ENCODE measurements at regions not wholly inside any gene's neighbourhood (a gene's known extent, or its start where the extent isn't known, plus 50 kb on each side); places are given as distances from the start of the nearest gene placed in this dataset.
A peak's percentile ranks its signal among the peaks of the same experiment; 100 is the strongest.

GRCh38 chr6:3965071-3965718 is 113.7 kb downstream of the FAM217A start (continued):
- TF ChIP-seq, protein P1, sequence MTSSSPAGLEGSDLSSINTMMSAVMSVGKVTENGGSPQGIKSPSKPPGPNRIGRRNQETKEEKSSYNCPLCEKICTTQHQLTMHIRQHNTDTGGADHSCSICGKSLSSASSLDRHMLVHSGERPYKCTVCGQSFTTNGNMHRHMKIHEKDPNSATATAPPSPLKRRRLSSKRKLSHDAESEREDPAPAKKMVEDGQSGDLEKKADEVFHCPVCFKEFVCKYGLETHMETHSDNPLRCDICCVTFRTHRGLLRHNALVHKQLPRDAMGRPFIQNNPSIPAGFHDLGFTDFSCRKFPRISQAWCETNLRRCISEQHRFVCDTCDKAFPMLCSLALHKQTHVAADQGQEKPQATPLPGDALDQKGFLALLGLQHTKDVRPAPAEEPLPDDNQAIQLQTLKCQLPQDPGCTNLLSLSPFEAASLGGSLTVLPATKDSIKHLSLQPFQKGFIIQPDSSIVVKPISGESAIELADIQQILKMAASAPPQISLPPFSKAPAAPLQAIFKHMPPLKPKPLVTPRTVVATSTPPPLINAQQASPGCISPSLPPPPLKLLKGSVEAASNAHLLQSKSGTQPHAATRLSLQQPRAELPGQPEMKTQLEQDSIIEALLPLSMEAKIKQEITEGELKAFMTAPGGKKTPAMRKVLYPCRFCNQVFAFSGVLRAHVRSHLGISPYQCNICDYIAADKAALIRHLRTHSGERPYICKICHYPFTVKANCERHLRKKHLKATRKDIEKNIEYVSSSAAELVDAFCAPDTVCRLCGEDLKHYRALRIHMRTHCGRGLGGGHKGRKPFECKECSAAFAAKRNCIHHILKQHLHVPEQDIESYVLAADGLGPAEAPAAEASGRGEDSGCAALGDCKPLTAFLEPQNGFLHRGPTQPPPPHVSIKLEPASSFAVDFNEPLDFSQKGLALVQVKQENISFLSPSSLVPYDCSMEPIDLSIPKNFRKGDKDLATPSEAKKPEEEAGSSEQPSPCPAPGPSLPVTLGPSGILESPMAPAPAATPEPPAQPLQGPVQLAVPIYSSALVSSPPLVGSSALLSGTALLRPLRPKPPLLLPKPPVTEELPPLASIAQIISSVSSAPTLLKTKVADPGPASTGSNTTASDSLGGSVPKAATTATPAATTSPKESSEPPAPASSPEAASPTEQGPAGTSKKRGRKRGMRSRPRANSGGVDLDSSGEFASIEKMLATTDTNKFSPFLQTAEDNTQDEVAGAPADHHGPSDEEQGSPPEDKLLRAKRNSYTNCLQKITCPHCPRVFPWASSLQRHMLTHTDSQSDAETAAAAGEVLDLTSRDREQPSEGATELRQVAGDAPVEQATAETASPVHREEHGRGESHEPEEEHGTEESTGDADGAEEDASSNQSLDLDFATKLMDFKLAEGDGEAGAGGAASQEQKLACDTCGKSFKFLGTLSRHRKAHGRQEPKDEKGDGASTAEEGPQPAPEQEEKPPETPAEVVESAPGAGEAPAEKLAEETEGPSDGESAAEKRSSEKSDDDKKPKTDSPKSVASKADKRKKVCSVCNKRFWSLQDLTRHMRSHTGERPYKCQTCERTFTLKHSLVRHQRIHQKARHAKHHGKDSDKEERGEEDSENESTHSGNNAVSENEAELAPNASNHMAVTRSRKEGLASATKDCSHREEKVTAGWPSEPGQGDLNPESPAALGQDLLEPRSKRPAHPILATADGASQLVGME (CRISPR knock-in tag; IDR thresholded peaks at IDR 0.05), result no peak
- TF ChIP-seq MTA3 (IDR thresholded peaks at IDR 0.05; ENCODE audit: borderline replicate concordance), result no peak
- TF ChIP-seq CGGBP1 (CRISPR knock-in tag; IDR thresholded peaks at IDR 0.05), result no peak
- no peak for TF ChIP-seq RBM34 (IDR thresholded peaks at IDR 0.05; ENCODE audit: borderline replicate concordance, insufficient read depth, low read length)
- TF ChIP-seq HDAC8 (tag; IDR thresholded peaks at IDR 0.05), result no peak
- TF ChIP-seq C11orf30 (IDR thresholded peaks at IDR 0.05; ENCODE audit: low read depth), result peak; percentile 27; the same call in 1 of the 2 replicates
- no peak for TF ChIP-seq ZNF23 (CRISPR knock-in tag; IDR thresholded peaks at IDR 0.05)
- no peak for TF ChIP-seq HDAC2 (IDR thresholded peaks at IDR 0.05)
- TF ChIP-seq PHB (CRISPR knock-in tag; IDR thresholded peaks at IDR 0.05), result no peak
- no peak for TF ChIP-seq ZNF511 (CRISPR knock-in tag; IDR thresholded peaks at IDR 0.05)
- TF ChIP-seq E2F4 (CRISPR knock-in tag; IDR thresholded peaks at IDR 0.05; ENCODE audit: low read depth), result no peak
- TF ChIP-seq MAFG (tag; conservative IDR thresholded peaks at IDR 0.05), result peak; percentile 41
- no peak for TF ChIP-seq TRIM24 (IDR thresholded peaks at IDR 0.05)
- peak; percentile 27; the same call in 1 of the 2 replicates for TF ChIP-seq MAFK (IDR thresholded peaks at IDR 0.05; ENCODE audit: low read length)
- TF ChIP-seq ZNF695 (CRISPR knock-in tag; IDR thresholded peaks at IDR 0.05), result no peak
- TF ChIP-seq, protein P2, sequence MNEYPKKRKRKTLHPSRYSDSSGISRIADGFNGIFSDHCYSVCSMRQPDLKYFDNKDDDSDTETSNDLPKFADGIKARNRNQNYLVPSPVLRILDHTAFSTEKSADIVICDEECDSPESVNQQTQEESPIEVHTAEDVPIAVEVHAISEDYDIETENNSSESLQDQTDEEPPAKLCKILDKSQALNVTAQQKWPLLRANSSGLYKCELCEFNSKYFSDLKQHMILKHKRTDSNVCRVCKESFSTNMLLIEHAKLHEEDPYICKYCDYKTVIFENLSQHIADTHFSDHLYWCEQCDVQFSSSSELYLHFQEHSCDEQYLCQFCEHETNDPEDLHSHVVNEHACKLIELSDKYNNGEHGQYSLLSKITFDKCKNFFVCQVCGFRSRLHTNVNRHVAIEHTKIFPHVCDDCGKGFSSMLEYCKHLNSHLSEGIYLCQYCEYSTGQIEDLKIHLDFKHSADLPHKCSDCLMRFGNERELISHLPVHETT (CRISPR knock-in tag; conservative IDR thresholded peaks at IDR 0.05 in 1 of 2, IDR thresholded peaks at IDR 0.05 in 1 of 2), result no peak
- no peak for TF ChIP-seq RFX5 (IDR thresholded peaks at IDR 0.05; ENCODE audit: low read depth, low read length)
- no peak for TF ChIP-seq CBX3 (IDR thresholded peaks at IDR 0.05; ENCODE audit: borderline replicate concordance in 1 of 2, low read length in 2 of 2)
- TF ChIP-seq RNF2 (IDR thresholded peaks at IDR 0.05), result no peak
- TF ChIP-seq ZNF316 (IDR thresholded peaks at IDR 0.05), result 0 out of 2 replicates have a peak, but pooled peaks have one; percentile 13
